ENCODE measurements at regions not wholly inside any gene's neighbourhood (a gene's known extent, or its start where the extent isn't known, plus 50 kb on each side); places are given as distances from the start of the nearest gene placed in this dataset. TPM values are rescaled to one million over a fixed set of nuclear protein-coding genes. Genes with fewer than 3 reads are reported as not detected.

GRCh38 chr1:67632811-67633655, 52.0 kb upstream of the GADD45A start:
- DNase-seq (ENCODE audit: low read depth) = no peak
- H3K4me3 ChIP-seq (ENCODE audit: low read depth, low read length) = no peak overlapping the region
- TF ChIP-seq, protein P1, sequence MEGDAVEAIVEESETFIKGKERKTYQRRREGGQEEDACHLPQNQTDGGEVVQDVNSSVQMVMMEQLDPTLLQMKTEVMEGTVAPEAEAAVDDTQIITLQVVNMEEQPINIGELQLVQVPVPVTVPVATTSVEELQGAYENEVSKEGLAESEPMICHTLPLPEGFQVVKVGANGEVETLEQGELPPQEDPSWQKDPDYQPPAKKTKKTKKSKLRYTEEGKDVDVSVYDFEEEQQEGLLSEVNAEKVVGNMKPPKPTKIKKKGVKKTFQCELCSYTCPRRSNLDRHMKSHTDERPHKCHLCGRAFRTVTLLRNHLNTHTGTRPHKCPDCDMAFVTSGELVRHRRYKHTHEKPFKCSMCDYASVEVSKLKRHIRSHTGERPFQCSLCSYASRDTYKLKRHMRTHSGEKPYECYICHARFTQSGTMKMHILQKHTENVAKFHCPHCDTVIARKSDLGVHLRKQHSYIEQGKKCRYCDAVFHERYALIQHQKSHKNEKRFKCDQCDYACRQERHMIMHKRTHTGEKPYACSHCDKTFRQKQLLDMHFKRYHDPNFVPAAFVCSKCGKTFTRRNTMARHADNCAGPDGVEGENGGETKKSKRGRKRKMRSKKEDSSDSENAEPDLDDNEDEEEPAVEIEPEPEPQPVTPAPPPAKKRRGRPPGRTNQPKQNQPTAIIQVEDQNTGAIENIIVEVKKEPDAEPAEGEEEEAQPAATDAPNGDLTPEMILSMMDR (IDR thresholded peaks at IDR 0.05; ENCODE audit: insufficient read depth, low read length) = no peak

- DNase-seq (ENCODE audit: low read depth) = no peak
- TF ChIP-seq, protein P1 (IDR thresholded peaks at IDR 0.05; ENCODE audit: insufficient read depth, low read length) = no peak
Measured at GRCh38 chr1:67634396-67634935, 50.5 kb upstream of the GADD45A start.

GRCh38 chr1:67635055-67635809, 49.8 kb upstream of the GADD45A start:
- H3K4me3 ChIP-seq (ENCODE audit: low read depth, low read length) = no peak overlapping the region
- TF ChIP-seq, protein P1 (IDR thresholded peaks at IDR 0.05; ENCODE audit: insufficient read depth, low read length) = no peak
- DNase-seq (ENCODE audit: low read depth) = no peak

More at GRCh38 chr1:67634396-67634935, 50.5 kb upstream of the GADD45A start:
- no peak overlapping the region for H3K4me3 ChIP-seq (ENCODE audit: low read depth, low read length)

Small RNAs in the stretch of these regions (small RNA-seq; reads per million reads assigned to genes)
- gene RNU6-1031P = not detected
